A549 (cell line): ENCODE measurements at regions not wholly inside any gene's neighbourhood (a gene's known extent, or its start where the extent isn't known, plus 50 kb on each side); places are given as distances from the start of the nearest gene placed in this dataset.

ENCODE experiments used
- ATAC-seq, 2 experiments: fragments of 200-7000 bp in 1 of 2; fragments of >200 bp in 1 of 2; cut with Nextera tagmentation in 1 of 2; cut with Tn5 transposase in 1 of 2; 3 replicates each; pipeline versions ENCODE4 v1.8.0 to v1.9.1; 2018 to 2020; ENCODE audit warnings: mild to moderate bottlenecking in 1 of 2, moderate library complexity in 1 of 2
- CTCF ChIA-PET: fragments of 300-600 bp; sonication (Branson Sonifier 250); formaldehyde crosslinking; extraction: SDS; loops from one replicate; lab custom pipeline; 2021; ENCODE audit warnings: antibody characterized with exemption, inconsistent platforms; lab: Yijun Ruan, JAX
- POLR2A ChIA-PET: fragments of 350-600 bp; formaldehyde crosslinking; extraction: SDS; loops from one replicate; lab custom pipeline; 2021; ENCODE audit warnings: antibody characterized with exemption, inconsistent platforms; lab: Yijun Ruan, JAX
- DNase-seq, 2 experiments: peaks; one replicate each; pipeline versions ENCODE4 v3.0.0 to v3.0.0-alpha.2; 2011 to 2016; ENCODE audit warnings: low read depth in 1 of 2, low spot score in 1 of 2
- FAIRE-seq: peaks from 2 replicates; lab custom pipeline; 2011; peaks lifted over from hg19 to GRCh38; lab: Jason Lieb, UNC
- H3K27ac ChIP-seq, 2 experiments: fragments of >200 bp; sonication (Bioruptor Twin); formaldehyde crosslinking; 3 replicates each; pipeline ENCODE4 v1.5.1; 2016 to 2017
- H3K4me1 ChIP-seq: fragments of >200 bp; sonication (Bioruptor Twin); formaldehyde crosslinking; 3 replicates; pipeline ENCODE4 v1.6.1; 2016
- H3K4me2 ChIP-seq: fragments of >200 bp; sonication (Bioruptor Twin); formaldehyde crosslinking; 3 replicates; pipeline ENCODE4 v1.6.1; 2016
- H3K4me3 ChIP-seq: fragments of >200 bp; sonication (Bioruptor Twin); formaldehyde crosslinking; 3 replicates; pipeline ENCODE4 v1.5.1; 2016
- H3K9me3 ChIP-seq: fragments of >200 bp; sonication (Bioruptor Twin); formaldehyde crosslinking; 3 replicates; pipeline ENCODE4 v1.6.1; 2016
- BHLHE40 ChIP-seq: IDR thresholded peaks from 2 replicates; pipeline ENCODE4 v1.6.1; 2012; ENCODE audit warnings: low read depth, low read length, inconsistent platforms
- CBX2 ChIP-seq: fragments of 200-600 bp; sonication (generic); IDR thresholded peaks from 2 replicates; pipeline ENCODE4 v1.6.1; 2016; ENCODE audit warnings: low read depth, mild to moderate bottlenecking, borderline replicate concordance
- CHD2 ChIP-seq: fragments of 150-350 bp; IDR thresholded peaks from 2 replicates; pipeline ENCODE4 v1.6.1; 2014; ENCODE audit warnings: low read length; ENCODE audit not compliant: partially characterized antibody
- EHMT2 ChIP-seq: fragments of 200-600 bp; sonication (generic); IDR thresholded peaks from 2 replicates; pipeline ENCODE4 v1.6.1; 2016; ENCODE audit warnings: antibody characterized with exemption, low read depth, mild to moderate bottlenecking, moderate library complexity
- ESRRA ChIP-seq: fragments of 150-350 bp; IDR thresholded peaks from 2 replicates; pipeline ENCODE4 v1.6.1; 2014; ENCODE audit warnings: mild to moderate bottlenecking, low read length, borderline replicate concordance
- FOSB ChIP-seq: fragments of 250-450 bp; sonication (Bioruptor Pico); IDR thresholded peaks from 2 replicates; pipeline ENCODE4 v1.5.0; 2020; ENCODE audit warnings: mild to moderate bottlenecking, moderate library complexity
- FOSL2 ChIP-seq, 2 experiments: fragments of 450-650 bp in 1 of 2; fragments of >200 bp in 1 of 2; sonication (Bioruptor Twin) in 1 of 2; formaldehyde crosslinking; IDR thresholded peaks; 2 replicates each; pipeline versions ENCODE4 v1.5.0 to v1.6.1; 2016 to 2020; ENCODE audit warnings: mild to moderate bottlenecking in 1 of 2, moderate library complexity in 1 of 2
- HOXB13 ChIP-seq: fragments of 250-450 bp; sonication (Bioruptor Pico); IDR thresholded peaks from 2 replicates; pipeline ENCODE4 v1.5.0; 2020; ENCODE audit warnings: low read depth, mild to moderate bottlenecking, moderate library complexity
- JUNB ChIP-seq: fragments of >200 bp; sonication (Bioruptor Twin); formaldehyde crosslinking; IDR thresholded peaks from 2 replicates; pipeline ENCODE4 v1.6.1; 2016
- KDM5A ChIP-seq: fragments of 200-600 bp; sonication (generic); IDR thresholded peaks from 2 replicates; pipeline ENCODE4 v1.6.1; 2016; ENCODE audit warnings: antibody characterized with exemption, mild to moderate bottlenecking
- NFE2L2 ChIP-seq: fragments of 150-350 bp; conservative IDR thresholded peaks from 2 replicates; pipeline ENCODE4 v1.6.1; 2014; ENCODE audit warnings: low read length
- PHF8 ChIP-seq: fragments of 200-600 bp; sonication (generic); IDR thresholded peaks from 2 replicates; pipeline ENCODE4 v1.6.1; 2016; ENCODE audit warnings: low read depth, mild to moderate bottlenecking, antibody characterized with exemption, moderate library complexity, borderline replicate concordance
- RCOR1 ChIP-seq: fragments of 150-350 bp; IDR thresholded peaks from 2 replicates; pipeline ENCODE4 v1.6.1; 2014; ENCODE audit warnings: antibody characterized with exemption, low read length, low read depth
- ZFP36 ChIP-seq: fragments of 450-650 bp; IDR thresholded peaks from 2 replicates; pipeline ENCODE4 v1.6.1; 2014; ENCODE audit warnings: borderline replicate concordance; ENCODE audit not compliant: partially characterized antibody
- WGBS: methylation state at CpG from one replicate; pipeline ENCODE4 v1.1.6; 2017; ENCODE audit errors: missing lambda C conversion rate; 5-methylcytosine and 5-hydroxymethylcytosine counted together
- TF ChIP-seq, protein P1 (sequence below): fragments of 450-650 bp; IDR thresholded peaks from 2 replicates; pipeline ENCODE4 v1.6.1; 2014; ENCODE audit warnings: antibody characterized with exemption
- TF ChIP-seq, protein P2 (sequence below): fragments of >200 bp; sonication (Bioruptor Twin); formaldehyde crosslinking; IDR thresholded peaks from 3 replicates; pipeline ENCODE4 v1.5.1; 2016
- TF ChIP-seq, protein P3 (sequence below): fragments of 200-600 bp; sonication (generic); IDR thresholded peaks from 2 replicates; pipeline ENCODE4 v1.6.1; 2016; ENCODE audit warnings: antibody characterized with exemption, mild to moderate bottlenecking, moderate library complexity
- TF ChIP-seq, protein P4 (sequence below): fragments of 150-350 bp; IDR thresholded peaks from 2 replicates; pipeline ENCODE4 v1.6.1; 2014; ENCODE audit warnings: low read depth, mild to moderate bottlenecking, low read length

DNA sequence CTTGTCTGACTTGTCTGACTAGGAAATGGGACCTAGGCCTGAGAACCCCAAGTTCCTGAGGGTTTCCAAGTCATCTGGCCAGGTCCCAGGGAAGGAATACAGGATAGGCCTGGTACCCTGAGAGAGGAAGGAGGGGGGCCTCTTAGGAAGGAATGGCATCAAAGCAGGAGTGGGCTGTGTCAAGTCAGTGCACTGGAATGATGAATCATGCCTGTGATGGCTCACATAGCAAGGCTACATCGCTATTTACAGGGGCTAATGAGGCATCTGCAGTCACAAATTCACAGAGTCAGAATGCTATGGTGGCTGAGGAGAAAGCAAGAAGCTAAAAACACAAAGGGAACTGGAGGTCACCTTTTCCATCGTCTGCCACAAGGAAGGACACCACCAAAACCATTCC, 247.3 kb downstream of the NXPE2 start:
- H3K27ac ChIP-seq: no peak overlapping the region
- DNase-seq: no peak
- H3K9me3 ChIP-seq: no peaks in the 10 kb centered on the region
- TF ChIP-seq PHF8 (no peak), EHMT2 (no peak), FOSL2 (IDR thresholded peaks at IDR 0.05) (no peak), FOSL2 (CRISPR knock-in tag; IDR thresholded peaks at IDR 0.05) (no peak)
- CTCF ChIA-PET: no interaction called here
- no peak overlapping the region for H3K4me3 ChIP-seq
- no peak for FAIRE-seq
- POLR2A ChIA-PET: no interaction called here
- 3% methylated on average over 2 of the region's 2 CpGs for WGBS
- no peaks in the 10 kb centered on the region for H3K4me1 ChIP-seq
- no peak for ATAC-seq
- no peak overlapping the region for H3K4me2 ChIP-seq

DNA sequence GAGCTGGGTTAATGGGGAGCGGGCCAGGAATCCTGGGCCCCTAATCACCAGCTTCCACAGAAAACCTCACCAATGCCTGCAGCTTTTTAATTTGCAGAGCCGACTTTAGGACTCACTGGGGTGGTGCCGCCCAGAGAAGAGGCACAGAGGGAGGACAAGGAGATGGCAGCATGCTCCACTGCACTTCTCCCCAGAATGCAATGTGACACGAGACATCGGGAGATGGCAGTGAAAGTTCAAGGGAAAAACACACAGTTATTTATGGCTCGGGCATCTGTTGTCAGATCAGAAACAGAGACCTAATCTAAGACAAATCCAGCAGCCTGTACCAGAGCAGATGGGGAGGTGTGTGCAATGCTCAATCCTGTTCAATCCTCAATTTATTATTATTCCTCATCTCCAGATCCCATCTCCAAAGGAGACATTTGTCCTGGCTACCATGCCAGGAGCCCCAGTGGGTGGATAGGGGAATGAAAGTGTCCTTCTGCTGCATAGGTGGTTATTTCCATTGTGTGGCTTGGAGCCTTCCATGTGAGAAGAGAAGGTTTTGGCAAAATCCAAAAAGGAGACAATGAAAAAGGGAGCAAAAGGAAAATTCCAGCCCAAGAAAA, 250.0 kb downstream of the NXPE2 start:
- no peak overlapping the region for H3K4me3 ChIP-seq
- POLR2A ChIA-PET: no interaction called here
- CTCF ChIA-PET: no interaction called here
- no peaks in the 10 kb centered on the region for H3K4me1 ChIP-seq
- no peak overlapping the region for H3K27ac ChIP-seq
- DNase-seq: no peak
- WGBS: 8% methylated on average over 5 of the region's 6 CpGs
- TF ChIP-seq PHF8: no peak
- TF ChIP-seq, protein P1, sequence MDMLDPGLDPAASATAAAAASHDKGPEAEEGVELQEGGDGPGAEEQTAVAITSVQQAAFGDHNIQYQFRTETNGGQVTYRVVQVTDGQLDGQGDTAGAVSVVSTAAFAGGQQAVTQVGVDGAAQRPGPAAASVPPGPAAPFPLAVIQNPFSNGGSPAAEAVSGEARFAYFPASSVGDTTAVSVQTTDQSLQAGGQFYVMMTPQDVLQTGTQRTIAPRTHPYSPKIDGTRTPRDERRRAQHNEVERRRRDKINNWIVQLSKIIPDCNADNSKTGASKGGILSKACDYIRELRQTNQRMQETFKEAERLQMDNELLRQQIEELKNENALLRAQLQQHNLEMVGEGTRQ: no peak
- TF ChIP-seq CHD2: no peak
- TF ChIP-seq ESRRA: no peak
- no peak for TF ChIP-seq JUNB
- H3K9me3 ChIP-seq: no peaks in the 10 kb centered on the region
- FAIRE-seq: no peak
- H3K4me2 ChIP-seq: no peak overlapping the region
- no peak for ATAC-seq

DNA sequence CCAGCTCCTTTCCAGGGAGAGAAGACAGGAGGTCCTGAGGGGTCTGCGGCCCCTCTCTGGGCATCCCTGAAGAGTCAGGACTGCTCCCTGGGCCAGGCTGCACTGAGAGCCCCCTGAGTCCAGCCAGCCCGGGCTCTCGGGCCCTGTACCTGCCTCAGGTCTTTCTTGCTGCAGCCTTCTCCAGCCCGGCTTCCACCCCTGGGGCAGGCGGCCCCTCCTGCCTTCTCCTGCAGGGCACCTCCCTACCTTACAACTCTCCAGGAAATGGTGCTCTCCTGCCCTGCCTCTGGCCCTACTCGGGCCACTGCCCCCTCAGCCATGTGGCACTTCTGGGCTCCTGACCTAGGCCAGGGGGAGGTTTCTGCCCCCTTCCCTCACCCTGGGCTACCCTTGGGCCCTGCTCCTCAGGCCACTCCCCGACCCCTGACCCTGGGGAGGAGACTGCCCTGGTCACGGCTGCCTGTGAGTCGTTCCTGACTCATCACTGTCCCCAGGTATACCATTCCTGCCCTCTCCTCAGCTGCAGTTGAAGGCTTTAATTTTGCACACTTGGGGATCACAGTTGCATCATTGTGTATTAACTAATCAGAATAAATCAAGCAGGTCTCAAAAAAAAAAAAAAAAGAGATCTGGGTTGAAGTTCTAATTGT, 251.1 kb downstream of the NXPE2 start:
- no peak for DNase-seq
- no peak for FAIRE-seq
- TF ChIP-seq CBX2 (no peak), CHD2 (no peak), BHLHE40 (no peak), KDM5A (no peak), RCOR1 (no peak), HOXB13 (no peak), NFE2L2 (no peak), FOSB (CRISPR knock-in tag) (no peak), ZFP36 (no peak)
- TF ChIP-seq, protein P2, sequence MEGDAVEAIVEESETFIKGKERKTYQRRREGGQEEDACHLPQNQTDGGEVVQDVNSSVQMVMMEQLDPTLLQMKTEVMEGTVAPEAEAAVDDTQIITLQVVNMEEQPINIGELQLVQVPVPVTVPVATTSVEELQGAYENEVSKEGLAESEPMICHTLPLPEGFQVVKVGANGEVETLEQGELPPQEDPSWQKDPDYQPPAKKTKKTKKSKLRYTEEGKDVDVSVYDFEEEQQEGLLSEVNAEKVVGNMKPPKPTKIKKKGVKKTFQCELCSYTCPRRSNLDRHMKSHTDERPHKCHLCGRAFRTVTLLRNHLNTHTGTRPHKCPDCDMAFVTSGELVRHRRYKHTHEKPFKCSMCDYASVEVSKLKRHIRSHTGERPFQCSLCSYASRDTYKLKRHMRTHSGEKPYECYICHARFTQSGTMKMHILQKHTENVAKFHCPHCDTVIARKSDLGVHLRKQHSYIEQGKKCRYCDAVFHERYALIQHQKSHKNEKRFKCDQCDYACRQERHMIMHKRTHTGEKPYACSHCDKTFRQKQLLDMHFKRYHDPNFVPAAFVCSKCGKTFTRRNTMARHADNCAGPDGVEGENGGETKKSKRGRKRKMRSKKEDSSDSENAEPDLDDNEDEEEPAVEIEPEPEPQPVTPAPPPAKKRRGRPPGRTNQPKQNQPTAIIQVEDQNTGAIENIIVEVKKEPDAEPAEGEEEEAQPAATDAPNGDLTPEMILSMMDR: no peak
- TF ChIP-seq, protein P1: no peak
- TF ChIP-seq, protein P3, sequence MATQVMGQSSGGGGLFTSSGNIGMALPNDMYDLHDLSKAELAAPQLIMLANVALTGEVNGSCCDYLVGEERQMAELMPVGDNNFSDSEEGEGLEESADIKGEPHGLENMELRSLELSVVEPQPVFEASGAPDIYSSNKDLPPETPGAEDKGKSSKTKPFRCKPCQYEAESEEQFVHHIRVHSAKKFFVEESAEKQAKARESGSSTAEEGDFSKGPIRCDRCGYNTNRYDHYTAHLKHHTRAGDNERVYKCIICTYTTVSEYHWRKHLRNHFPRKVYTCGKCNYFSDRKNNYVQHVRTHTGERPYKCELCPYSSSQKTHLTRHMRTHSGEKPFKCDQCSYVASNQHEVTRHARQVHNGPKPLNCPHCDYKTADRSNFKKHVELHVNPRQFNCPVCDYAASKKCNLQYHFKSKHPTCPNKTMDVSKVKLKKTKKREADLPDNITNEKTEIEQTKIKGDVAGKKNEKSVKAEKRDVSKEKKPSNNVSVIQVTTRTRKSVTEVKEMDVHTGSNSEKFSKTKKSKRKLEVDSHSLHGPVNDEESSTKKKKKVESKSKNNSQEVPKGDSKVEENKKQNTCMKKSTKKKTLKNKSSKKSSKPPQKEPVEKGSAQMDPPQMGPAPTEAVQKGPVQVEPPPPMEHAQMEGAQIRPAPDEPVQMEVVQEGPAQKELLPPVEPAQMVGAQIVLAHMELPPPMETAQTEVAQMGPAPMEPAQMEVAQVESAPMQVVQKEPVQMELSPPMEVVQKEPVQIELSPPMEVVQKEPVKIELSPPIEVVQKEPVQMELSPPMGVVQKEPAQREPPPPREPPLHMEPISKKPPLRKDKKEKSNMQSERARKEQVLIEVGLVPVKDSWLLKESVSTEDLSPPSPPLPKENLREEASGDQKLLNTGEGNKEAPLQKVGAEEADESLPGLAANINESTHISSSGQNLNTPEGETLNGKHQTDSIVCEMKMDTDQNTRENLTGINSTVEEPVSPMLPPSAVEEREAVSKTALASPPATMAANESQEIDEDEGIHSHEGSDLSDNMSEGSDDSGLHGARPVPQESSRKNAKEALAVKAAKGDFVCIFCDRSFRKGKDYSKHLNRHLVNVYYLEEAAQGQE: no peak
- TF ChIP-seq, protein P4, sequence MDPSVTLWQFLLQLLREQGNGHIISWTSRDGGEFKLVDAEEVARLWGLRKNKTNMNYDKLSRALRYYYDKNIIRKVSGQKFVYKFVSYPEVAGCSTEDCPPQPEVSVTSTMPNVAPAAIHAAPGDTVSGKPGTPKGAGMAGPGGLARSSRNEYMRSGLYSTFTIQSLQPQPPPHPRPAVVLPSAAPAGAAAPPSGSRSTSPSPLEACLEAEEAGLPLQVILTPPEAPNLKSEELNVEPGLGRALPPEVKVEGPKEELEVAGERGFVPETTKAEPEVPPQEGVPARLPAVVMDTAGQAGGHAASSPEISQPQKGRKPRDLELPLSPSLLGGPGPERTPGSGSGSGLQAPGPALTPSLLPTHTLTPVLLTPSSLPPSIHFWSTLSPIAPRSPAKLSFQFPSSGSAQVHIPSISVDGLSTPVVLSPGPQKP: no peak
- TF ChIP-seq, all 56 proteins: peak for 0
- H3K9me3 ChIP-seq: no peaks in the 10 kb centered on the region
- no peak overlapping the region for H3K27ac ChIP-seq
- ATAC-seq: no peak
- no peak overlapping the region for H3K4me3 ChIP-seq
- ChIA-PET CTCF (no interaction called here), POLR2A (no interaction called here)
- no peaks in the 10 kb centered on the region for H3K4me1 ChIP-seq
- WGBS: 5% methylated on average over 3 of the region's 9 CpGs
- no peak overlapping the region for H3K4me2 ChIP-seq
